Psoas muscle (tissue), 7 donors: ENCODE measurements at regions not wholly inside any gene's neighbourhood (a gene's known extent, or its start where the extent isn't known, plus 50 kb on each side); places are given as distances from the start of the nearest gene placed in this dataset.

Experiments used
- ATAC-seq, 4 donors: fragments of 200-7000 bp; cut with Tn5 transposase; one replicate each; pipeline ENCODE4 v1.9.1; 2020; ENCODE audit warnings: moderate library complexity in 3 of 4, mild to moderate bottlenecking in 2 of 4
- DNase-seq, 2 donors: peaks; one replicate each; pipeline ENCODE4 v3.0.0-alpha.2; 2020
- H3K27ac ChIP-seq: fragments of 200-600 bp; one replicate; pipeline ENCODE4 v1.8.0; 2022
- H3K27me3 ChIP-seq, 3 donors: fragments of 200-600 bp in 1 of 3; one replicate each; pipeline versions ENCODE4 v1.6.1 to v1.8.0; 2013 to 2022; ENCODE audit warnings: low read length in 2 of 3, mild to moderate bottlenecking in 2 of 3, moderate library complexity in 1 of 3; ENCODE audit not compliant: insufficient read depth in 3 of 3
- H3K36me3 ChIP-seq, 2 donors: fragments of 200-600 bp in 1 of 2; one replicate each; pipeline versions ENCODE4 v1.6.1 to v1.8.0; 2013 to 2022; ENCODE audit warnings: low read depth in 1 of 2, mild to moderate bottlenecking in 1 of 2, moderate library complexity in 1 of 2; ENCODE audit not compliant: insufficient read depth in 1 of 2
- H3K4me1 ChIP-seq: fragments of 200-600 bp; one replicate; pipeline ENCODE4 v1.8.0; 2022
- H3K4me3 ChIP-seq: fragments of 200-600 bp; one replicate; pipeline ENCODE4 v1.8.0; 2022; ENCODE audit warnings: mild to moderate bottlenecking
- H3K9me3 ChIP-seq: fragments of 200-600 bp; one replicate; pipeline ENCODE4 v1.8.0; 2022
- WGBS, 3 donors: extraction: QIAGEN DNeasy Blood & Tissue Kit; methylation state at CpG; one replicate each; pipeline versions ENCODE4 v1.1.6 to v1.1.7; 2013; 5-methylcytosine and 5-hydroxymethylcytosine counted together
- intact Hi-C, 2 donors: fragments of 100-400 bp; cut with DNase I; formaldehyde crosslinking; loops; one replicate each; pipeline versions ENCODE4 v1.11.0 to v1.14.2; 2022
- TF ChIP-seq, protein P1 (sequence below): fragments of 200-600 bp; IDR thresholded peaks from one replicate; pipeline ENCODE4 v1.8.0; 2022; ENCODE audit warnings: antibody characterized with exemption
- donor health status: healthy with polysubstance abuse.
- donor health status: DM: no; HTN: no; CAD: no; lungs with moderate emphysema.
- donor health status: Bipolar disorder and iron deficiency.
- donor health status: healthy.
- donor health status: DM: yes; HTN: yes; CAD: no.
- donor health status: DM: no; HTN: no; CAD: no.
- donor health status: DM: yes; HTN: yes; CAD: no.

GRCh38 chr13:55569082-55569481, 1571.6 kb upstream of the PRR20A start:
- H3K27ac ChIP-seq: no peak overlapping the region
- H3K9me3 ChIP-seq: no peaks in the 10 kb centered on the region
- ATAC-seq: no peak
- TF ChIP-seq, protein P1, sequence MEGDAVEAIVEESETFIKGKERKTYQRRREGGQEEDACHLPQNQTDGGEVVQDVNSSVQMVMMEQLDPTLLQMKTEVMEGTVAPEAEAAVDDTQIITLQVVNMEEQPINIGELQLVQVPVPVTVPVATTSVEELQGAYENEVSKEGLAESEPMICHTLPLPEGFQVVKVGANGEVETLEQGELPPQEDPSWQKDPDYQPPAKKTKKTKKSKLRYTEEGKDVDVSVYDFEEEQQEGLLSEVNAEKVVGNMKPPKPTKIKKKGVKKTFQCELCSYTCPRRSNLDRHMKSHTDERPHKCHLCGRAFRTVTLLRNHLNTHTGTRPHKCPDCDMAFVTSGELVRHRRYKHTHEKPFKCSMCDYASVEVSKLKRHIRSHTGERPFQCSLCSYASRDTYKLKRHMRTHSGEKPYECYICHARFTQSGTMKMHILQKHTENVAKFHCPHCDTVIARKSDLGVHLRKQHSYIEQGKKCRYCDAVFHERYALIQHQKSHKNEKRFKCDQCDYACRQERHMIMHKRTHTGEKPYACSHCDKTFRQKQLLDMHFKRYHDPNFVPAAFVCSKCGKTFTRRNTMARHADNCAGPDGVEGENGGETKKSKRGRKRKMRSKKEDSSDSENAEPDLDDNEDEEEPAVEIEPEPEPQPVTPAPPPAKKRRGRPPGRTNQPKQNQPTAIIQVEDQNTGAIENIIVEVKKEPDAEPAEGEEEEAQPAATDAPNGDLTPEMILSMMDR: no peak
- H3K27me3 ChIP-seq: no peaks in the 10 kb centered on the region
- no peak for DNase-seq
- intact Hi-C loops: no loop called here
- H3K36me3 ChIP-seq: no peaks in the 10 kb centered on the region
- H3K4me3 ChIP-seq: no peak overlapping the region
- no peaks in the 10 kb centered on the region for H3K4me1 ChIP-seq

GRCh38 chr13:55569514-55569913, 1571.2 kb upstream of the PRR20A start:
- Histone ChIP-seq H3K27ac (no peak overlapping the region), H3K36me3 (no peaks in the 10 kb centered on the region), H3K27me3 (no peaks in the 10 kb centered on the region), H3K9me3 (no peaks in the 10 kb centered on the region), H3K4me1 (no peaks in the 10 kb centered on the region), H3K4me3 (no peak overlapping the region)
- ATAC-seq (no peak), DNase-seq (no peak)
- intact Hi-C loops: no loop called here
- TF ChIP-seq, protein P1: no peak

GRCh38 chr13:55570371-55570770, 1570.3 kb upstream of the PRR20A start:
- TF ChIP-seq, protein P1: no peak
- no peaks in the 10 kb centered on the region for H3K4me1 ChIP-seq
- ATAC-seq: no peak

GRCh38 chr13:55571237-55571867, 1569.4 kb upstream of the PRR20A start:
- WGBS, 3 donors: 81 to 85% (median 82%) methylated on average over 2 of the region's 2 CpGs
- TF ChIP-seq, protein P1: no peak
- ATAC-seq (no peak), DNase-seq (no peak)
- Histone ChIP-seq H3K36me3 (no peaks in the 10 kb centered on the region), H3K4me3 (no peak overlapping the region), H3K27ac (no peak overlapping the region), H3K4me1 (no peaks in the 10 kb centered on the region), H3K27me3 (no peaks in the 10 kb centered on the region), H3K9me3 (no peaks in the 10 kb centered on the region)
- intact Hi-C loops: no loop called here

More at GRCh38 chr13:55570371-55570770, 1570.3 kb upstream of the PRR20A start:
- Histone ChIP-seq H3K9me3 (no peaks in the 10 kb centered on the region), H3K27me3 (no peaks in the 10 kb centered on the region), H3K4me3 (no peak overlapping the region), H3K27ac (no peak overlapping the region), H3K36me3 (no peaks in the 10 kb centered on the region)
- intact Hi-C loops: no loop called here
- WGBS, 3 donors: 78 to 90% (median 90%) methylated on average over 1 of the region's 1 CpG
- no peak for DNase-seq

DNA sequence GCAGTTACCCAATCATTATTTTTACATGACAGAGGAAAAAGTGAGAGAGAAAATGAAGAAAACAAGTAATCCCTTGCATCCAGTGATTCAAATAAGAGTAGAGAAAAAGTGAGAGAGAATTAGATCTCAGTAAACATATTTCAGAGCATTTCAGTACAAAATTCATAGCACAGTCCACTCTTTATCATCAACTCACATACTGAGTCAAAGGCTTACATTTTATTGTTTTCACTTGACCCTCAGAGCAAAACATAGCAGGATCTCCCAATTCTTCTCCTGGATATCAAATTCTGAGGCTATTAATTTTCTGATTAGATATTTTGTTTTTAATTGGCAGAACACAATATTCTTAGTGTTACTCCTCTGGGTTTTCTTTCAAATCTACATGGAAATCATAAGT, 1568.3 kb upstream of the PRR20A start:
- intact Hi-C loops: no loop called here
- no peak for ATAC-seq

More for the DNA sequence above, 1568.3 kb upstream of the PRR20A start:
- H3K27me3 ChIP-seq: no peaks in the 10 kb centered on the region
- no peak overlapping the region for H3K4me3 ChIP-seq
- no peaks in the 10 kb centered on the region for H3K4me1 ChIP-seq
- no peak for DNase-seq
- H3K9me3 ChIP-seq: no peaks in the 10 kb centered on the region
- no peaks in the 10 kb centered on the region for H3K36me3 ChIP-seq
- no peak overlapping the region for H3K27ac ChIP-seq
- TF ChIP-seq, protein P1: no peak
